ENCODE measurements at regions not wholly inside any gene's neighbourhood (a gene's known extent, or its start where the extent isn't known, plus 50 kb on each side); places are given as distances from the start of the nearest gene placed in this dataset.
"Not testable (repeated sequence)": the region's sequence is repeated elsewhere in the genome, so short reads cannot be mapped to it uniquely, and the experiment has no call there.

DNA sequence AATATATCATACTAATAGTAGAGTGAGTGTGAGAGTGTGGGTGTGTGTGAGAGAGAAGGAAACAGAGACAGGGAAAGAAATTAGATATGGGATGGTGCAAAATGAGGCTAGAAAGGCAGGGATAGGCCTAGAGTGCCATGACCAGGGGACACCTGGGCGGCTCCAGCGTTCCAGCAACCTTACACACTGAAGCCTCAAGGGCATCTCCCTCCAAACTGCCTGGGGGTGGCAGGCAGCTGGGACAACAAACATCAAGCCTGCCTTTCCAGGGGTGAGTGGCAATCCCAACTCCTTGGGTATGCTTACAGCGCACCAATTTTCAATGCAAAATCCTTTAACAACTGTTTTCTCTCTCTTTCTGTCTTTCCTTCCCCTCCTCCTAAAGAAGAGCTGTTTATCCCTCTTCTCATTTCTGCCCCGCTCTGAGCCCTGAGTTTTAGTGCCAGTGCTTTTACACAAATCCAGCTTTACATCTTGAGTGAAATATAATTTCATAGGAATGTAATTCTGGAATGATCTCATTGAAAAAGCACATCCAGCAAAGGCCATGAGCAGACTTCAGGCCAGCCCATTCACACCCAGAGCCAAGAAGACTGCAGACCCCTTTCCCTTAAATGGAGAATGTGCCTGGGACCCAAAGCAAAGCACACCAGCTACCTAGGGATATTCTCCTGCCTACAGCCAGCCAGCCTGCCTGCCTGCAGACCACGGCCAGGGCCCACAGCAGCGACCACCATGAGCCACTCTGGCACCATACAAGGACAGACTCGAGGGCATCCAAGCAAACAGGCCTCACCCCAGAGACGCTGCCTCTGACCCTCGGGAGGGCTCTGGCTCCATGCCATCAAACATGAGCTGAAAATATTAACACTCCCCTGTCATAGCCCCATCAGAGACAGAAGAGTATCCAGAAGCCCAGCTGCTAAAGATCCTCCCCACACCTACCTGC is 90.3 kb downstream of the RPL27A start:
- no peak for DNase-seq (ENCODE audit: low spot score)

DNA sequence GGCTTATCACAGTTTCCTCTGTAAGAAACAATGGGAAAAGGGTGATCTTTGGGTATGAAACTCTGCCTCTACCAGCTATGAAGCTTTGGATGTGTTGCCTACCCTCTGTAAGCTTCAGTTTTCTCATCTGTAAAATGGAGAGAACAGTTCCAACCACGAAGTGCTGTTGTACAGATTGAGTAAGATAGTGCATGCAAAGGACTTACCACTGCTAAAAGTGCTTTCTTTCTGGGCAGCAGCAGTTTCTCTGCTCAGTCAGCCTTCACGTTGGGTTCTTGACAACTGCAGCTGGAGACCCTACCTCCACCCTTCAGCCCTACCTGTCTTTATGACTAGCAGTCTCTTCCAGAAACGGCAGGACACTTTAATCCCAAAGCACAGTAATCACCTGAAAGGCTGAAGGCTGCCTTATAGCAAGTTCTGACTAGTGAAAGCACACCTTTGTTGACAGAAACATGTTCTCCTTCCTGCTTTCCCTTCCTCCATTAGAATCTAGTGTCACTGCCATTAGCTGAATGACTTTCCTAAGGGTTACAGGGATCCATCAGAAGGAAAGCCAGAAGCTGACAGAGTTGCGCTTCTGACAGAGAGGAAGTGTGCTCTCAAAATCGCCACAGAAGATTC is 91.4 kb downstream of the RPL27A start:
- DNase-seq (ENCODE audit: low spot score): no peak

DNA sequence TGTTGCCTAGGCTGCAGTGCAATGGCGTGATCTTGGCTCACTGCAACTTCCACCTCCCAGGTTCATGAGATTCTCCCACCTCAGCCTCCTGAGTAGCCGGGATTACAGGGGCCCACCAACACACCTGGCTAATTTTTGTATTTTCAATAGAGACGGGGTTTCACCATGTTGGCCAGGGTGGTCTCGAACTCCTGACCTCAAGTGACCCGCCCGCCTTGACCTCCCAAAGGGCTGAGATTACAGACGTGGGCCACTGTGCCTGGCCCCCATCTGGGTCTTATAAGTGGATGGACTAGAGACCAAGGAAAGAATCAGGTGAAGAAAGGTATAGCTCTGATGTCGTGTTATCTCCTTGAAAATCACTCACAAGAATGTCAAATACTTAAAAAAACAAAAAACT is 92.3 kb downstream of the RPL27A start:
- DNase-seq (ENCODE audit: low spot score): not testable (repeated sequence)

DNA sequence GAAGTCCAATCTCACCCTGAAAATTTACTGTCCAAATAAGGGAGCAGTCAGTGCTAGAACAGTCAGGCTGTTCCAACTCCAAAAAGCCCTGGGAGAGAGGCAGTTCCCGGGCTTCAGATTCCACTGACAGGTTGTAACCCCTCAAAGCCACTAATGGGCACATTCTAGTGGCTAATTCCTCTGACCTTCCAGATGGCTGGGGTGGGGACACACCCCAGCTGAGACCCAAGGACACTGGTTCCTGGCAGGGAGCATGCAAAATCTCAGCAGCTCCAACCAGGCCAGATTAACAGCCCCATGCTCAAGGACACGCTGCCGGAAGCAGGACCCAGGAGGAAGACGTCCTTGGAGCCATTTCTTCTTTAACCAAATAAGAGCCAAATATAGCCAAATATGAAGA is 92.7 kb downstream of the RPL27A start:
- DNase-seq (ENCODE audit: low spot score): no peak

DNA sequence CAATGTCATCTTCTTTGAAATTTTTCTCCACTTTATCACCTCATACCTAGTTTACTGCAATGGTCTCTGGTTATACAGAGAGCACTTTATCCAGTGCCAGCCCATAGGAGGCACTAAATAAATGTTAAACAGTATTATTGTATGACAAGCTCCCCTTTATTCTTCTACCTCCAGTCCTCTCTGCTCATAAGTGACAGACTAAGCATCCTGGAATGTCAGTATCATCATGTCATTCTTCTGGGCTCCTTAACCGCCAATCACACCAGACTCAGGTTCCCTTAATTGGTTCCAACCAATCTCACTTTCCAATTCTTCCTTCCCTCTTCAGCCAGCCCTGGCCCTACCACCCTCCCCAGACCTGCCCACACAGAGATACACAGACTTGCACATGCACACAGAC is 93.1 kb downstream of the RPL27A start:
- no peak for DNase-seq (ENCODE audit: low spot score)

DNA sequence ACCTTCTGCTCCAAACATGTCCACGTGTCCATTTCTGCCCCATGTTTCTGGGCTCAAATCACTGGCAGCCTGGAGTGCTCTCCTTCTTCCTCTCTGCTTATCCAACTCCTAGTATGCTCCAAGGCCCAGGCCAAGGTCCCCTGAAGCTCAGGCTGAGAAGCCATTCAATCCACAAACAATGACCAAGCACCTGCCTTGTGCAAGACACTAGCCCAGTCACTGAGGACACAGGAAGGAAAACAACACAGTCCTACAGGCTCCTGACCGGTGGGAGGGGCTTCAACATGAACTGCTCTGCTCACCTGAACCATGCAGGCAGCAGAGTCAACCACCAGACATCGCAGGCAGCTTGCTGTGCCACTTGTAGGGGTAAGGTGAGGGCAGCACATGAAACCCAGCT is 93.6 kb downstream of the RPL27A start:
- DNase-seq (ENCODE audit: low spot score): no peak

DNA sequence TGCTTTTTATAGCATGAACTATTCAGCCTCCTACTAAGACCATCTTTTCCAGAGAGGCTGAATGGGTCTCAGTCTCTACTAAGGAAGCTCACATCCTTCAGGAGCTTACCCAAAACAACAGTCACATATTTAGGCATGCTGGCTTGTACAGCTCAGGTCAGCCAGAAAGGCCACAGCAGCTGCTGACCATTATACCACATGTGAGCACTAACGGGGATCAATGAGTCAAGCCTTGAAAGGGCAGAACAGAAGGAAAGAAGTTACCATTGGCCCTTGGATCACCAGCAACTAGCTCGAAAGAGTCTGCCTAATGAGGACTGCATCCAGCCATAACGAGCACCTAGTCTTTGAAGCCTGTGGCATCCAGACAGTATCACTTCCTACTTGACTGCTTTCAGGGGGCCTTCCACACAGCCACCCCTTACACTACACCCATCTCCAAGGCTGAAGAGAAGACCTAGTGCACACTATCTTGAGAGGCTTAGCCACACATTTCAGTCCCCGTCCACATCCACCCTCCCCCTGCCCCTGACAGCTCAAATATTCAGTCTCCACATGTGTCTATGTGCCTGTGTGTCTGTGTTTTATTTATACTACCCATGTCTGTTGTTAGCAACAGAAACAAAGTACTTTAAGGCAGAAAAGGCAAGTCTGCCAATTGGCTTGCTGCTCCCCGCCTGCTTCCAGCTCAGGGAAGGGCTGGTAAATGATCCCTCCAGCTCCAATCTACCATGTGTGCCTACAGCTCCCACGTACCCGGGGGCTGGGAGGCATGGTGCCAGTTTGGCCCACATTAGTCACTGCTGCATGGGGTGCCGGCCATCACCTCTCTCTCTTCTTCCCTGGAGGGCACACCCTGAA is 95.5 kb downstream of the RPL27A start:
- no peak for DNase-seq (ENCODE audit: low spot score)

DNA sequence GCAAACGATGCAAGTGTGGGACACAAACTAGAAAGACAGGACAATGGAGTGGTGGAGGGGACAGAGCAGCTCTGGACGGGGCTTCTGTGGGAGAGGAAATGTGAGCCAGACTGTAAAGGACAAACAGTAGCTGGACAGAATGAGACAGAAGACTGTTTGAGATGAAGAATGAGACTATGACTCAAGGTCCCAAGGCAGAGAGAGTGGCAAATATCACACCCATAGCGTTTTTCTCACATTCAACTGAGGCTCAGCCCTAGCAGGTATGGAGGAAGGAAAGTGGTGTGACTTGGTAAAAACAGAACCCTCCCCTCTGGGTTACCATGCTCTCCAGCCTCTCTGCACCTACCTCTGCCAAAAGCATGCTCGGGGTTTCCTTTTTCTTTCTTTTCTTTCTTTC is 96.5 kb downstream of the RPL27A start:
- DNase-seq (ENCODE audit: low spot score): no peak

DNA sequence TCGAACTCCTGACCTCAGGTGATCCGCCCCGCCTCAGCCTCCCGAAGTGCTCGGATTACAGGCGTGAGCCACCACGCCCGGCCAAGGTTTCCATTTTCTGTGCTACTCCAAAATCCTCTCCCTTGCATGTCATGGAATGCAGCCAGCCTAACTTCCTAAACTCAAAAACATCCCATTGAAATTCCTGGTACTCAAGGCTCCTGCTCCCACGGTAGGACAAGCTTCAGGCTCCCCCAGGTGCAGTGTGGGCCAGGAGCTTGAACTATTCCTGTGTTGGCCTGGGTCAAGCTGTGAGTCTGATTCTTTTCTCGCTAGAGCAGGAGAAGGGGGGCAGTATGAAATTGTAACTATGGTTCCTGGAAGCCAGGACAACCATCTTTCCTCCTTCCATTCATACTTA is 97.1 kb downstream of the RPL27A start:
- DNase-seq (ENCODE audit: low spot score): no peak

DNA sequence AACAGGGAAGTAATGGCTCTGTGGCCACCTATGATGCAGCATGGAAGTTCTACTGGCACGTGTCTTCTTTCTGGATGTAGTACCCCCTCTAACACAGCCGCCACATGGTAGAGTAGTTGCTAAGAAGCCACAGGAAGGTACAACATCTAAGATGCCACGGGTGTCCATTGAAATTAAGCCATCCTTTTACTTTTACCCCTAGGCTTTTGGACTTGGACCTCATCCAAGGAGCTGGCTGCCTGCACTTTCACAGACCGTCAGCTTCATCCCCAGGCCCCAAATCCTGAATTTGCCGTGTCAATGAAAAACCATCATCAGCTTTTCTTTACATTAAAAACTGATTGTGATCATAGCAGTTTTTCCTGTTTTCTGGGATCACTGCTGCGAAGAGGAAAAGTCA is 102.4 kb downstream of the RPL27A start:
- no peak for DNase-seq (ENCODE audit: low spot score)

DNA sequence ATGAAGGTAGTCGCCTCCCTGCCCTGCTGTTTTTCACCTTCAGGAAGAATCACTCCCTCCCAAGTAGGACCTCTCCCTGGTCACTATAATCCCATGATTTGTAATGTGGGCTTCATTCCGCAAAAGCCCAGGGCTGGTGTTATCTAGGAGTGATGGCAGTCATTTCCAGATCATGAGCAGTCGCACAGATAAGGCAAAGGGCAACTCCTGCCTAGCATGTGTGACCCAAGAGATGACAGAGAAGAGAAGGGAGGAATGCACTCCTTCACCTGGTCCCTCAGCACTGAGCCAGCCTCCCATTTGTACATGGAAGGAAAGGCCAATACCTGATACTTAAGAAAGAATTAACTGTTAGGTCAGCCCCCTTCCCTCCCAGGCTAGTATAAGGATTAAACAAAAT is 102.9 kb downstream of the RPL27A start:
- no peak for DNase-seq (ENCODE audit: low spot score)

DNA sequence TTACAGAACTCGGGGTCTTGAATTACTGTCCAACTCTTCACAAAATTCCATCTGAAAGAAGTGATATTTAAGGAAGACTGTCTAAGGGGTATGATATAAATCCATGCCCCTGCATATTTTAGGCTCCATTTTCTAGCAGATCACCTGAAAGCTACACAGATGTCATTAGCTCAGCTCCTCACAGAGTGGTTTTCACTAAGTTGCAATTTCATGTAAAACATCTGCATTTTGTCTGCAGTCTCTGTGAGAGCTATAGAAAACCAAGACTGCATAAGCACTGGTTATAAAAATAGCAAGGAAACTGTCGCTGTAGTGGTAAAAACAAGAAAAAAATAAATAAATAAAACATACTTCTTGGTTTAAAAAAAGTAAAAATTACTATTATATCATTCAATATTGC is 103.4 kb downstream of the RPL27A start:
- no peak for DNase-seq (ENCODE audit: low spot score)

DNA sequence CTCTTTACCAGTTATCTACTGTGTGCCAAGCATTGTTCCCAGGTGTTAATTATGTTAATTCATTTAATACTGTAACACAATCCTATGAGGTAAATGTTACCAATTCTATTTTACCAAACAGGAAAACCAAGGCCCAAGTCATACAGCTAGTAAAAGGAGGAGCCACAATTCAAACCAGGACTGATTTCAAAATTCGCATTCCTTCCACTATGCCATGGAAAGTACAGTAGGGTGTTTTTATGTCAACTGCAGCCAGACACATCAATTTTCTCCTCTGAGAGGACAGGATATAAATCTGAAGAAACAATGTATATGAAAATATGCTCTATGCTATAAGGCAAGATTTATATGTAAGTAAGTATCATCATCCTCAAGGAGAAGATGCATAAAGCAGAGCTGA is 104.3 kb downstream of the RPL27A start:
- no peak for DNase-seq (ENCODE audit: low spot score)

DNA sequence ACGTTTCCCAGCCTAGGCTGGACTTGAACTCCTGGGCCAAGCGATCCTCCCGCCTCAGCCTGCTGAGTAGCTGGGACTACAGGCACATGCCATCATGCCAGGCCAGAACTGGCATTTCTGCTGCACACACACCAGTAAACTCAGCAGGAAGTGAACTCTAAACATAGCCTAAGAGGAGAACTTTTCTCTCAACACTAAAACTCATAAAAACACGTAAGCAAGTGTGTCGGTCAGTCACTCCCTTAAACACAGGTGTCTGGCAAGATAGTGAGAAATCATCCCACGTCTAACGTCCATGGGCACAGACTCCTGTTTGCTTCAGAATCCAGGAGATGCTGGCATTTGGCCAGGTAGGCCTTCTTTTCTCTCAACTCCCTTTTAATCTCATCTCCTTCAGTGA is 104.8 kb downstream of the RPL27A start:
- no peak for DNase-seq (ENCODE audit: low spot score)

DNA sequence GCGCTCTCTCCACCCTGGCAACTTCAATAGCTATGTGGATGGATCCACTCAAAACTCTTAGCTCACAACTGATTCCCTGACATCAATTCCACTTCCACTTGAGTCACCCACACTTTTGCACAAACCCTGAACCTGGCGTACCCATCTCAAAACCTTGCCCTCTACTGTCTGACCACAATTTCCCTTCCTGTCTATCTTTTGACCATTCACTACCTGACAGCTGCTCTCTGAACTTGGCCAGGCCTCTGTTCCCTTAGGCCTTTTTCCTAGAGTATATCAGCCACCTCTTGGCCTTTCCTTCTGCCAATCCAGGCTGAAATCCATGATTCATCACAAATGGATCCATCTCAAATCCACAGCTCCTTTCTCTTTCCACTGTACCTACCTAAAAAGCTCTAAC is 106.0 kb downstream of the RPL27A start:
- no peak for DNase-seq (ENCODE audit: low spot score)

DNA sequence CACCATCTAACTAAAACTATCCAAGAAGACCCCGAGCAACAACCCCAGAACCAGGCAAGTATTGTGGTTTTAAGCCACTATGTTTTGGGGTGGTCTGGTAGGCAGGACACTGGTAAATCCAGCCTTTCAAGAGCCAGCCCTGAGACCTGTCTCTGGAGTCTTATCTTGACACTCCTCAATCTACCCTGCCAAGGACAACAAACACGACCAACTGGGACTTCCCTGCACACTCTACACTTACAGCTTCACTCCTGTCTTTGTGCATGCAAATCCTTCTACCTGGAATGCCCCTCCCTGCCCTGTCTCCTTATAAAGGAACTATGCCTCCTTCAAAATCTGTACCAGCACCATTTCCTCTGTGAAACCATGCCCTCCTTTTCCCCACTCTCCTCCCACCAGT is 107.3 kb downstream of the RPL27A start:
- no peak for DNase-seq (ENCODE audit: low spot score)

DNA sequence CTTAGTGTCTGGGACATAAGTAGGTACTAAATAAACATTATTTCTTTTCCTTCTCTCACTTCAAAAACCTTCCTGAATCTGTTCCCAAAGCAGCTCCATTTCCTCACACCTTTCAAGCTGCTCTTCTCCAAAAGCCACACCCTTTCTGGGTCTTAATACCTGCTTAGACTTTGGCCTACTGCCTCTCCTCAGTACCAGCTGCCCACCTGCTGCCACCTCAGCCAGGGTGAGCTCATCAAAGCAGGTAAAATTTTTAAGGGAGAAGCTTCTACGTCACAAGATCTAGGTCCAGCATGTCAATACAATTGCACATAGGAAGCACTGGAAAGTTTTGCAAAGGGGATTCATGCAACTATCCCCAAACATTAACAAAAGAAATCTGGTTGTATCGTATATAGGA is 108.4 kb downstream of the RPL27A start:
- no peak for DNase-seq (ENCODE audit: low spot score)

DNA sequence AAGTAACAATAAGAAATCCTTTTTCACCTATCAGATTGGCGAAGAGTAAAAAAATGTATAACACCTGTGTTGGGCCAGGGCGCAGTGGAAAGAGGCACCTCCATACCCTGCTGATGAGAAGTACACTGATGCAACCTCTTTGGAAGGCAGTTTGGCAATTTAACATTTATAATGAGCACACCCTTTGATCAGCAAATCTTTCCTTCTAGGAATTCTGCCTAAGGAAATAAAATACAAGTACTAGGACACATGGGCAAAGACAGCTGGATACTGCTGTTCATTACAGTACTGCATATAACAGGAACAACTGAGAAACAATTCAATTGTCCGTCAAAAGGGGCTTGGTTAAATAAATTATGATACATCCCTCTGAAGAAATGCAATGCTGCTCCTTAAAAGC is 110.1 kb downstream of the RPL27A start:
- DNase-seq (ENCODE audit: low spot score): no peak

DNA sequence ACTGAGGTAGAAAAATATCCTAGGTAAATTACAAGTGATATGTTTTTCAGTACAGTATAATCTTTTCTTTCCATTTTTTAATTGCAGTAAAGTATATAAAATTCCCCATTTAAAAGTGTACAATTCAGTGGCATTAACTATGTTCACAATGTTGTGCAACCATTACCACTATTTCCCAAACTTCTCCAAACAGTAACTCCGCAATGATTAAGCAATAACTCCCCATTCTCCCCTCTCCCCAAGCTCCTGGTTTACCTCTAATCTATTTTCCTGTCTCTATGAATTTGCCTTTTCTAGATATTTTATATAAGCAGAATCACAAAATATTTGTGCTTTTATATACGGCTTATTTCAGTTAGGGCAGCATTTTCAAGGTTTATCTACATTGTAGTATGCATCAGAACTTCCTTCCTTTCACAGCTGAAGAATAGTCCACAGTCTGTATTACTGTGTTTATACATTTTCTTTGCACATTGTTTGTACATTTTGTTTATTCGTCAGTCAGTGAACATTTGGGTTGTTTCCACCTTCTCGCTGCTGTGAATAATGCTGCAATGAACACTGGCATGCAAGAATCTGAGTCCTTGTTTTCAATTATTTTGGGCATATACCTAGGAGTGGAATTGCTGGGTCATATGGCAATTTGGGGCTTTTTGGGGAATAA is 110.7 kb downstream of the RPL27A start:
- DNase-seq (ENCODE audit: low spot score): no peak

DNA sequence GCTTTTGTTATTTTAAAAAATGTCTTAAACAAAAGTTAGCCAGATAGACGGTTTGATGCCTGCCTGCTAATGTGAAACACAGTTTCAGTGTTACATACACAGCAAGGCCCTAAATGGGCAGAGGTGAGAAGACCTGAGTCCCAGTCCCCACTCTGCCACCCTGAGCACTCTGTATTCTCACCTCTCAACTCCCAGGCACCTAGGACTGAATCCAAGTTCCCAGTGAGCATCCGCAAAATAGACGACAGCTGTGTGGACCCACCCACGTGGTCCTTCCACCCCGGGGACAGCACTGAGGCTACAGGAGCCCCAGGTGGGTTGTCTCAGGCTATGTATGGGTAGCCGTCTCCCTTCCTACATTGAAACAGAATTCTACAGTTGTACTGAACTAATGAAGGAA is 111.5 kb downstream of the RPL27A start:
- DNase-seq (ENCODE audit: low spot score): no peak

DNA sequence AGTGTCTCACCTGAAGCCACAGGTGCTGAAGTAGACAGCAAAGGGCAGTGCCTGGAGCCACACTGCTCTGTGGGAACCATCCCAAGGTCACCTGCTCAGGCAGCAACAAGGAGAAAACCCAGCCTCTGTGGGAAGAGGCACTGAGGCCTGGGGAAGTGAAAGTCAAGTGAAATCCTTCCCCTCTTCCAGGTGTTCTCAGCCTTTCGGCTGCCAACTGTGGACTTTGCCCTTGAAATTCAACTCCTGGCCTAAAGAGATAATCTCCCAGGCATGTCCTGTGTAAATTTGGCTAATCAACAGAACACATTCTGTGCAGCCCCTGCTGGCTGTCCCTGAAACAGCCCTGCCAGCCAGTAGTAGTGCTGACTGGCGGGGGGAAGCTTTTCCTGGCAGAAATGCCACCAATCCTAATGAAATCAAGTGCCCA is 112.1 kb downstream of the RPL27A start:
- DNase-seq (ENCODE audit: low spot score): no peak

DNA sequence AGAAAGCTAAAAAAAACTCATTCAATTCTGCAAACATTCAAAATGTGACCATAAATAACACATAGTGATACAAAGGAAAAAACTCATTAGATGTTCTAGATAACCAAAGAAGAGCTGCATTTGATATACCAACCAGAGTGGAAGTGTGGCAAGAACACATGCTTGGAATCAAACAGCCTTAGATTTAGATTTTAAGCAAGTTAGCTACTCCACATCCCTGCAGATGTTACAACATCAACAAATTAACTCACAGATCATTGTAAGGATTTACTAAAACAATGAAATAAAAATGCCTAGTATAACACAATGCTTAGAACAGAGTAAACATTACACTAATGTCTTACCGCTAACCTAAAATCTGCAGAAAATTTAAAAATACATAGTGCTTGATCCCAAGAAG is 114.0 kb upstream of the AKIP1 start:
- DNase-seq (ENCODE audit: low spot score): no peak
